ENCODE measurements at regions not wholly inside any gene's neighbourhood (a gene's known extent, or its start where the extent isn't known, plus 50 kb on each side); places are given as distances from the start of the nearest gene placed in this dataset.

GRCh38 chr4:126719852-126720251, 912.9 kb upstream of the INTU start:
- no peak for TF ChIP-seq CTCF (IDR thresholded peaks at IDR 0.05)

GRCh38 chr4:126725906-126726305, 906.9 kb upstream of the INTU start:
- no peak for TF ChIP-seq CTCF (IDR thresholded peaks at IDR 0.05)

GRCh38 chr4:126727461-126727860, 905.3 kb upstream of the INTU start:
- TF ChIP-seq CTCF (IDR thresholded peaks at IDR 0.05): no peak

GRCh38 chr4:126731062-126731461, 901.7 kb upstream of the INTU start:
- TF ChIP-seq CTCF (IDR thresholded peaks at IDR 0.05): no peak

GRCh38 chr4:126733301-126733700, 899.5 kb upstream of the INTU start:
- TF ChIP-seq CTCF (IDR thresholded peaks at IDR 0.05): no peak

GRCh38 chr4:126734465-126734864, 898.3 kb upstream of the INTU start:
- TF ChIP-seq CTCF (IDR thresholded peaks at IDR 0.05): no peak

GRCh38 chr4:126735294-126736132, 897.2 kb upstream of the INTU start:
- no peak for TF ChIP-seq CTCF (IDR thresholded peaks at IDR 0.05)

- no peak for TF ChIP-seq CTCF (IDR thresholded peaks at IDR 0.05)
These were observed 896.6 kb upstream of the INTU start for GRCh38 chr4:126736133-126736518.
